ENCODE measurements at regions not wholly inside any gene's neighbourhood (a gene's known extent, or its start where the extent isn't known, plus 50 kb on each side); places are given as distances from the start of the nearest gene placed in this dataset.

DNA sequence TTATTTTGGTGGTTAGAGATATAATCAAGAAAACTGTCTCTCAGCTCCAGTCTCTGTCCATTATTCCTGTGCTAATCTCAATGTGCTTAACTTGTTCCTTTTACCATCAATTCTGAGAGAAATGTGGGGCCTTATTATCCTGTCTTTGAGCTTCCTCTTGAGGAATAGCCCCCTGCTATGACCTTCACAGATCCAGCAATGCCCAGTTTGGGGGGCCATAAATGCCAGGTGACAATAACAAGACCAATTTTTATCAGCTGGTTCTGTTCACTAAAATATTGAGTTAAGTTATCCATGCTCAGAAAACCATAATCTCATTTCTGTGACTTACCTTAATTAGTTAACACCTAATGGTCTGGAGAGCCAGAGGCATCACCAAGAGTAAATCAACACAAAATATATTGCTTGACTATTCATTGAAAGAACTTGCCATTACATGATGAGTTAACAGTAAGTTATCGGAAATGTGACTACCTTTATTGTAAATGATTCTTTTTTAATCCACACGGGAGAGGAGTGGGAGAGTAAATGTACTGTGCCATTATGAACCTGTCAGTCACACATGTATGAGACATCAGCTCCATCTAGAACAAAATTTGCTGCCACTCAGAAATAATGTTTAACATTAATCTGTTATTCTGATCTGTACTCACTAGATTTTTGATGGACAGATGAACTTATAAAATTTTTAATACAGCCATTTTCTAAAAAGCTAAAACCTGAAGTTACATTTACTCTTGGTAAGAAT, 149.7 kb downstream of the ID4 start:
- TF ChIP-seq SIN3A (IDR thresholded peaks at IDR 0.05; ENCODE audit: borderline replicate concordance, insufficient read depth, low read length) (no peak), POLR2AphosphoS5 (IDR thresholded peaks at IDR 0.05; ENCODE audit: low read depth, low read length) (no peak), FOXP2 (optimal IDR thresholded peaks at IDR 0.05; ENCODE audit: borderline replicate concordance, extremely low read depth, extremely low read length, insufficient read depth) (no peak), TAF1 (IDR thresholded peaks at IDR 0.05; ENCODE audit: borderline replicate concordance, insufficient read depth, low read length) (no peak)
- TF ChIP-seq, protein P1, sequence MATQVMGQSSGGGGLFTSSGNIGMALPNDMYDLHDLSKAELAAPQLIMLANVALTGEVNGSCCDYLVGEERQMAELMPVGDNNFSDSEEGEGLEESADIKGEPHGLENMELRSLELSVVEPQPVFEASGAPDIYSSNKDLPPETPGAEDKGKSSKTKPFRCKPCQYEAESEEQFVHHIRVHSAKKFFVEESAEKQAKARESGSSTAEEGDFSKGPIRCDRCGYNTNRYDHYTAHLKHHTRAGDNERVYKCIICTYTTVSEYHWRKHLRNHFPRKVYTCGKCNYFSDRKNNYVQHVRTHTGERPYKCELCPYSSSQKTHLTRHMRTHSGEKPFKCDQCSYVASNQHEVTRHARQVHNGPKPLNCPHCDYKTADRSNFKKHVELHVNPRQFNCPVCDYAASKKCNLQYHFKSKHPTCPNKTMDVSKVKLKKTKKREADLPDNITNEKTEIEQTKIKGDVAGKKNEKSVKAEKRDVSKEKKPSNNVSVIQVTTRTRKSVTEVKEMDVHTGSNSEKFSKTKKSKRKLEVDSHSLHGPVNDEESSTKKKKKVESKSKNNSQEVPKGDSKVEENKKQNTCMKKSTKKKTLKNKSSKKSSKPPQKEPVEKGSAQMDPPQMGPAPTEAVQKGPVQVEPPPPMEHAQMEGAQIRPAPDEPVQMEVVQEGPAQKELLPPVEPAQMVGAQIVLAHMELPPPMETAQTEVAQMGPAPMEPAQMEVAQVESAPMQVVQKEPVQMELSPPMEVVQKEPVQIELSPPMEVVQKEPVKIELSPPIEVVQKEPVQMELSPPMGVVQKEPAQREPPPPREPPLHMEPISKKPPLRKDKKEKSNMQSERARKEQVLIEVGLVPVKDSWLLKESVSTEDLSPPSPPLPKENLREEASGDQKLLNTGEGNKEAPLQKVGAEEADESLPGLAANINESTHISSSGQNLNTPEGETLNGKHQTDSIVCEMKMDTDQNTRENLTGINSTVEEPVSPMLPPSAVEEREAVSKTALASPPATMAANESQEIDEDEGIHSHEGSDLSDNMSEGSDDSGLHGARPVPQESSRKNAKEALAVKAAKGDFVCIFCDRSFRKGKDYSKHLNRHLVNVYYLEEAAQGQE (IDR thresholded peaks at IDR 0.05; ENCODE audit: insufficient read depth in 1 of 2, low read depth in 2 of 2, low read length in 2 of 2), result no peak

DNA sequence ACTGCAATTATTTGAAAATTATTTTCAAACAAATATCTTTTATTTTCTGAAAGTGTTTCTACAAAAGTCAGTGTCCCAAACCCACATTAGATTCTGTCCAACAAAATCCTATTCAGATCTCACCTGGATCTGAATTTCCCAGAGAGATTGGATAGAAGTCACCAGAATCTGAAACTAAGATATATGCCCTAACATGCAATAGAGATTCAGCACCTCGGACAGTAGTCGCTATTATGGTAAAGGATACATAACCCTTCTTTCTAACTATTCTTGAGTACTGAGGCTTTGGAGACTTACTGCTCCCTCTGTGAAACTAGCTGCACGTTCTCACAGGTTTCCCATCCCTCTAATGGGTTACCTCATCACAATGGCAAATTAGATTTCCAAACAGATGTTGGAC, 151.4 kb downstream of the ID4 start:
- TF ChIP-seq FOXP2 (optimal IDR thresholded peaks at IDR 0.05; ENCODE audit: borderline replicate concordance, extremely low read depth, extremely low read length, insufficient read depth), result no peak
- TF ChIP-seq, protein P1 (IDR thresholded peaks at IDR 0.05; ENCODE audit: insufficient read depth in 1 of 2, low read depth in 2 of 2, low read length in 2 of 2), result peak; percentile 86 to 93

DNA sequence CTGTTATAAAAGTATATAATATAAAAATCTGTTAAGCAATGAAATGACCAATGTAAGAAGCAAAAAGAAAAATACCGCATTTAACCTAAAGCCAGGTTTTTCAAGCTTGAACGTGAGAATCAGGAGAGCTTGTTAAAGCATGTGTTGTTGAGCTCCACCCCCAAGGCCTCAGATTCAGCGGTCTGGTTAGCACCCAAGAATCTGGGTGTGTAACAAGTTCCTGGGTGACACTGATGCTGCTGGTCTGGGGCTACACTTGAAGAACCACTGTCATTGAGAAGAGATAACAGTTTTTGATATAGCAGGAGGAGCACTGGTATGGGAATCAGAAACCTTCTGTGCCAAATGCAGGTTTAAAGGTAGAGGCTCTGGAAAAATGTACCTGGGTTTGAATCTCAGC, 154.0 kb downstream of the ID4 start:
- TF ChIP-seq SIN3A (IDR thresholded peaks at IDR 0.05; ENCODE audit: borderline replicate concordance, insufficient read depth, low read length) (no peak), TAF1 (IDR thresholded peaks at IDR 0.05; ENCODE audit: borderline replicate concordance, insufficient read depth, low read length) (no peak), POLR2AphosphoS5 (IDR thresholded peaks at IDR 0.05; ENCODE audit: low read depth, low read length) (no peak)
- TF ChIP-seq, protein P1 (IDR thresholded peaks at IDR 0.05; ENCODE audit: insufficient read depth in 1 of 2, low read depth in 2 of 2, low read length in 2 of 2), result no peak

DNA sequence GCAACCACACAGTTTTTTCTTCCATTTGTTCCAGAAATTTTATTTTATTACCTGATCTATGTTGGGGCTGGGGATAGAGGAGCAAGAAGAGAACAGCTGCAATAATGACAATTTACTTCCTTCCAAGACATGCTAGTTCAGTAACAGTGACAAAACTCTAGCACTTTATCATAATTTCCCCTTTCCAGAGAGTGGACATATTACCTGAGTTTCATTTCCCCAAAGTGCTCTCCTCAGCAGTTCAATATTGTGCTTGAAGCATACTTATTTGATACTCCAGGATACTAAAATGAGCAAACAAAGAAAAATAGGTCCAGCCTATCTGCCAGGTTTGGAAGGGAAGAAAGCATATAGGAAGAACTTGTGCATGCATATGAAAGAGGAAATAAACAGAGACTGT, 157.7 kb downstream of the ID4 start:
- no peak for TF ChIP-seq TAF1 (IDR thresholded peaks at IDR 0.05; ENCODE audit: borderline replicate concordance, insufficient read depth, low read length)

DNA sequence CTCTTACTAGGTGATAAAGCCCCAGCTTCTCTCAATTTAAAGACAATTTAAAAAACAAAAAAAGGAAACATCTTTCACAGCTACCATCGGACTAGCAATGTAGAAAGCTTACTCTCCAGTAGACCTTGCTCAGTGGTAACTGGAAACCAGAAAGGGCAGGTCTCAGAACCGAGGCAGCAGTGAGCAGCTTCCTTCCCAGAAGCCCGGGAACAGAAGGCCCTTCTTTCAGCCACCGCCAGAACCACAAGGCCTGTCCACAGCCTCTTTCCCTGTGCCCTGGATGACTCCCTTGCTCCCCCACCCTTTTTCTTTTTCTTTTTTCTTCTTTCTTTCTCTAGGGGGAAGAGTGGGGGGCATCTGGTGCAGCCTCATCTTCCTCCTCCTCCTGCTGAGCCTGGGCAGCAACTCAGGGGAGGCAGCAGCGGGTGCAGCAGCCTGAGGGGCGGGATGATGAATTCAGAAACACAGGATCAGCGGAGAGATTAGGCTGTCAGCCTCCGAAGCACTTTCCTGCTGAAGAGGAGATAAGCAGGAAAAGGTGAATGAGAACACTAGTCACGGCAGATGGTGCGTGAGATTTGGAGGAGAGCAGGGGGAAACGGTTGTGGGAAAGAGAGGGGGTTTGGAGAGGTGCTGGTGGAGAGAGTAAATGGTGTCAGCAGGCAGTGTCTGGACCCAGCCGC, 158.5 kb downstream of the ID4 start:
- TF ChIP-seq POLR2AphosphoS5 (IDR thresholded peaks at IDR 0.05; ENCODE audit: low read depth, low read length) (no peak), TAF1 (IDR thresholded peaks at IDR 0.05; ENCODE audit: borderline replicate concordance, insufficient read depth, low read length) (no peak), FOXP2 (optimal IDR thresholded peaks at IDR 0.05; ENCODE audit: borderline replicate concordance, extremely low read depth, extremely low read length, insufficient read depth) (no peak), SIN3A (IDR thresholded peaks at IDR 0.05; ENCODE audit: borderline replicate concordance, insufficient read depth, low read length) (no peak)
- TF ChIP-seq, protein P1 (IDR thresholded peaks at IDR 0.05; ENCODE audit: insufficient read depth in 1 of 2, low read depth in 2 of 2, low read length in 2 of 2), result no peak

Measured in PFSK-1 (cell line).